Uterus (tissue), 2 donors: ENCODE measurements at regions not wholly inside any gene's neighbourhood (a gene's known extent, or its start where the extent isn't known, plus 50 kb on each side); places are given as distances from the start of the nearest gene placed in this dataset.

Source experiments
- CTCF ChIP-seq, 4 experiments: fragments of 200-600 bp in 2 of 4; fragments of 450-650 bp in 2 of 4; sonication (generic) in 2 of 4; IDR thresholded peaks; one replicate each; pipeline ENCODE4 v1.5.1; 2016 to 2019; ENCODE audit warnings: antibody characterized with exemption in 4 of 4, mild to moderate bottlenecking in 2 of 4, moderate library complexity in 1 of 4
- POLR2A ChIP-seq, 2 donors: fragments of 450-650 bp; IDR thresholded peaks; one replicate each; pipeline ENCODE4 v1.6.1; 2016; ENCODE audit warnings: antibody characterized with exemption in 2 of 2, mild to moderate bottlenecking in 1 of 2, moderate library complexity in 1 of 2

- TF ChIP-seq POLR2A (IDR thresholded peaks at IDR 0.05) (no peak), CTCF (IDR thresholded peaks at IDR 0.05) (no peak)
Observed at GRCh38 chr4:35147761-35148160, 1096.6 kb downstream of the ARAP2 start.
